ENCODE measurements at regions not wholly inside any gene's neighbourhood (a gene's known extent, or its start where the extent isn't known, plus 50 kb on each side); places are given as distances from the start of the nearest gene placed in this dataset.

GRCh38 chr9:111099199-111100008 lies 61.1 kb upstream of the LPAR1 start:
- no peaks in the 10 kb centered on the region for H3K9me3 ChIP-seq (ENCODE audit: control insufficient read depth, low read depth, low read length)
- H3K9ac ChIP-seq (ENCODE audit: control insufficient read depth, extremely low read depth, insufficient read depth, low read length) = no peak overlapping the region
- no peak overlapping the region for H3K4me2 ChIP-seq (ENCODE audit: control insufficient read depth, extremely low read depth, insufficient read depth, low read depth, low read length)
- H3K27ac ChIP-seq (ENCODE audit: control insufficient read depth, insufficient read depth, low read length) = no peak overlapping the region
- no peak for TF ChIP-seq EZH2 (IDR thresholded peaks at IDR 0.05; ENCODE audit: low read length)
- TF ChIP-seq, protein P1, sequence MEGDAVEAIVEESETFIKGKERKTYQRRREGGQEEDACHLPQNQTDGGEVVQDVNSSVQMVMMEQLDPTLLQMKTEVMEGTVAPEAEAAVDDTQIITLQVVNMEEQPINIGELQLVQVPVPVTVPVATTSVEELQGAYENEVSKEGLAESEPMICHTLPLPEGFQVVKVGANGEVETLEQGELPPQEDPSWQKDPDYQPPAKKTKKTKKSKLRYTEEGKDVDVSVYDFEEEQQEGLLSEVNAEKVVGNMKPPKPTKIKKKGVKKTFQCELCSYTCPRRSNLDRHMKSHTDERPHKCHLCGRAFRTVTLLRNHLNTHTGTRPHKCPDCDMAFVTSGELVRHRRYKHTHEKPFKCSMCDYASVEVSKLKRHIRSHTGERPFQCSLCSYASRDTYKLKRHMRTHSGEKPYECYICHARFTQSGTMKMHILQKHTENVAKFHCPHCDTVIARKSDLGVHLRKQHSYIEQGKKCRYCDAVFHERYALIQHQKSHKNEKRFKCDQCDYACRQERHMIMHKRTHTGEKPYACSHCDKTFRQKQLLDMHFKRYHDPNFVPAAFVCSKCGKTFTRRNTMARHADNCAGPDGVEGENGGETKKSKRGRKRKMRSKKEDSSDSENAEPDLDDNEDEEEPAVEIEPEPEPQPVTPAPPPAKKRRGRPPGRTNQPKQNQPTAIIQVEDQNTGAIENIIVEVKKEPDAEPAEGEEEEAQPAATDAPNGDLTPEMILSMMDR (optimal IDR thresholded peaks at IDR 0.05 in 1 of 3, IDR thresholded peaks at IDR 0.05 in 1 of 3, conservative IDR thresholded peaks at IDR 0.05 in 1 of 3; ENCODE audit: extremely low read depth in 1 of 3, insufficient read depth in 2 of 3, low read length in 3 of 3) = no peak
- no peaks in the 10 kb centered on the region for H4K20me1 ChIP-seq (ENCODE audit: control insufficient read depth, extremely low read depth, insufficient read depth, low read length)
- no peak overlapping the region for H3K4me3 ChIP-seq (ENCODE audit: control insufficient read depth in 2 of 3, extremely low read depth in 1 of 3, insufficient read depth in 2 of 3, low read depth in 1 of 3, low read length in 3 of 3)
- dilution Hi-C loops (cut with MboI; ENCODE audit: extremely low pct_ligation_motif_present, low sequenced_read_pairs) = no loop called here
- no peak overlapping the region for H2AFZ ChIP-seq (ENCODE audit: control insufficient read depth, low read length)
- no peaks in the 10 kb centered on the region for H3K79me2 ChIP-seq (ENCODE audit: control insufficient read depth, insufficient read depth, low read length)
- FAIRE-seq (no peak), DNase-seq (ENCODE audit: low read depth, low spot score) (no peak)
- no peaks in the 10 kb centered on the region for H3K4me1 ChIP-seq (ENCODE audit: control insufficient read depth, extremely low read depth, insufficient read depth, low read length)
- no peaks in the 10 kb centered on the region for H3K36me3 ChIP-seq (ENCODE audit: control insufficient read depth in 2 of 2, extremely low read depth in 1 of 2, insufficient read depth in 2 of 2, low read length in 2 of 2)
- no peaks in the 10 kb centered on the region for H3K9me1 ChIP-seq (ENCODE audit: control insufficient read depth, extremely low read depth, insufficient read depth, low read length)
- H3K27me3 ChIP-seq (ENCODE audit: control insufficient read depth, extremely low read depth, insufficient read depth, low read length) = peaks cover 3% of the 10 kb centered on the region

DNA sequence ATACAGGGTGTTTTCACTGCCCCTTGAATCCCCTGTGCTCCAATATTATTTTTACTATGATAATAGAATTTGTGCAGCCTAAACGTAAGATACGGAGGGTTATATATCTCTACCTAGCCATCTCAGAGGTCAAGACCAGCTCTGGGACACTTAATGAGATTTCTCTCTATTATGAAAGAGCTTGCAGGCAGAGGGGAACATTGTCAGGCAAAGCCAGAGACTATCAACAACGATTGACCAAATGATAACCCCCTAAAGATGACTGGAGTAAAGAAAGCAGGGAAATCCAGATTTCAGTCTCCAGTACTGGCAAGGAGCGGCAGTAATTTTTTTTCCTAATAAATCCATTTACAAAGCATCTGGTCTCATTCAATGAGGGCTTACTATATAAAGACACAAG lies 59.8 kb upstream of the LPAR1 start:
- no peak for TF ChIP-seq EZH2 (IDR thresholded peaks at IDR 0.05; ENCODE audit: low read length)
- TF ChIP-seq, protein P1 (optimal IDR thresholded peaks at IDR 0.05 in 1 of 3, IDR thresholded peaks at IDR 0.05 in 1 of 3, conservative IDR thresholded peaks at IDR 0.05 in 1 of 3; ENCODE audit: extremely low read depth in 1 of 3, insufficient read depth in 2 of 3, low read length in 3 of 3) = no peak
- H3K4me2 ChIP-seq (ENCODE audit: control insufficient read depth, extremely low read depth, insufficient read depth, low read depth, low read length) = no peak overlapping the region
- H3K27ac ChIP-seq (ENCODE audit: control insufficient read depth, insufficient read depth, low read length) = no peak overlapping the region
- dilution Hi-C loops (cut with MboI; ENCODE audit: extremely low pct_ligation_motif_present, low sequenced_read_pairs) = no loop called here
- H3K27me3 ChIP-seq (ENCODE audit: control insufficient read depth, extremely low read depth, insufficient read depth, low read length) = peaks cover 3% of the 10 kb centered on the region
- H3K9me1 ChIP-seq (ENCODE audit: control insufficient read depth, extremely low read depth, insufficient read depth, low read length) = no peaks in the 10 kb centered on the region
- no peak overlapping the region for H2AFZ ChIP-seq (ENCODE audit: control insufficient read depth, low read length)
- no peak for FAIRE-seq
- no peak overlapping the region for H3K9ac ChIP-seq (ENCODE audit: control insufficient read depth, extremely low read depth, insufficient read depth, low read length)
- H3K79me2 ChIP-seq (ENCODE audit: control insufficient read depth, insufficient read depth, low read length) = no peaks in the 10 kb centered on the region
- H3K4me3 ChIP-seq (ENCODE audit: control insufficient read depth in 2 of 3, extremely low read depth in 1 of 3, insufficient read depth in 2 of 3, low read depth in 1 of 3, low read length in 3 of 3) = no peak overlapping the region
- no peaks in the 10 kb centered on the region for H3K36me3 ChIP-seq (ENCODE audit: control insufficient read depth in 2 of 2, extremely low read depth in 1 of 2, insufficient read depth in 2 of 2, low read length in 2 of 2)
- no peaks in the 10 kb centered on the region for H3K9me3 ChIP-seq (ENCODE audit: control insufficient read depth, low read depth, low read length)
- no peaks in the 10 kb centered on the region for H3K4me1 ChIP-seq (ENCODE audit: control insufficient read depth, extremely low read depth, insufficient read depth, low read length)
- DNase-seq (ENCODE audit: low read depth, low spot score) = no peak
- no peaks in the 10 kb centered on the region for H4K20me1 ChIP-seq (ENCODE audit: control insufficient read depth, extremely low read depth, insufficient read depth, low read length)

Measured in keratinocyte (primary cell).